D721Med (cell line): ENCODE measurements at regions not wholly inside any gene's neighbourhood (a gene's known extent, or its start where the extent isn't known, plus 50 kb on each side); places are given as distances from the start of the nearest gene placed in this dataset.
"Not testable (repeated sequence)": the region's sequence is repeated elsewhere in the genome, so short reads cannot be mapped to it uniquely, and the experiment has no call there.

Experiments
- DNase-seq: peaks from one replicate; pipeline ENCODE4 v3.0.0; 2011; ENCODE audit warnings: low spot score; ENCODE audit not compliant: insufficient read length
- FAIRE-seq: peaks from 2 replicates; lab custom pipeline; 2011; peaks lifted over from hg19 to GRCh38; lab: Jason Lieb, UNC
- CTCF ChIP-seq: IDR thresholded peaks from 2 replicates; pipeline ENCODE4 v1.5.1; 2012; ENCODE audit warnings: mild to moderate bottlenecking, control low read depth; ENCODE audit not compliant: insufficient read depth; ENCODE audit errors: missing control alignments

GRCh38 chrY:19590235-19590634 lies 154.3 kb downstream of the KDM5D start:
- TF ChIP-seq CTCF, result no peak
- no peak for FAIRE-seq
- DNase-seq, result no peak

GRCh38 chrY:19589664-19590063 lies 154.9 kb downstream of the KDM5D start:
- no peak for DNase-seq
- FAIRE-seq, result no peak
- no peak for TF ChIP-seq CTCF

GRCh38 chrY:19587311-19587710 lies 157.2 kb downstream of the KDM5D start:
- no peak for DNase-seq
- no peak for TF ChIP-seq CTCF
- FAIRE-seq, result no peak

- FAIRE-seq, DNase-seq: not testable (repeated sequence)
Measured at GRCh38 chrY:19580990-19581389, 163.5 kb downstream of the KDM5D start.

GRCh38 chrY:19578281-19578874 lies 166.1 kb downstream of the KDM5D start:
- DNase-seq (no peak), FAIRE-seq (no peak)
- TF ChIP-seq CTCF, result no peak

- DNase-seq, result no peak
- no peak for FAIRE-seq
- no peak for TF ChIP-seq CTCF
Measured at GRCh38 chrY:19577250-19577649, 167.3 kb downstream of the KDM5D start.

GRCh38 chrY:19574939-19575338 lies 169.6 kb downstream of the KDM5D start:
- no peak for DNase-seq
- no peak for FAIRE-seq
- no peak for TF ChIP-seq CTCF

GRCh38 chrY:19573646-19574045 lies 170.9 kb downstream of the KDM5D start:
- no peak for TF ChIP-seq CTCF
- no peak for FAIRE-seq
- DNase-seq, result no peak
